ENCODE measurements at regions not wholly inside any gene's neighbourhood (a gene's known extent, or its start where the extent isn't known, plus 50 kb on each side); places are given as distances from the start of the nearest gene placed in this dataset.
"Not testable (repeated sequence)": the region's sequence is repeated elsewhere in the genome, so short reads cannot be mapped to it uniquely, and the experiment has no call there.

- no peak for DNase-seq
Measured at GRCh38 chr1:116265931-116266863, 106.8 kb upstream of the ATP1A1 start.

GRCh38 chr1:116266864-116267212 is 106.2 kb upstream of the ATP1A1 start:
- no peak for DNase-seq

GRCh38 chr1:116268211-116268610 is 104.8 kb upstream of the ATP1A1 start:
- peak; percentile 81 for DNase-seq

- no peak for DNase-seq
Measured at GRCh38 chr1:116270316-116271057, 102.6 kb upstream of the ATP1A1 start.

GRCh38 chr1:116273042-116273783 is 99.8 kb upstream of the ATP1A1 start:
- peak; percentile 22 for DNase-seq

- no peak for DNase-seq
Measured at GRCh38 chr1:116276532-116276931, 96.5 kb upstream of the ATP1A1 start.

- no peak for DNase-seq
Measured at GRCh38 chr1:116277840-116278540, 95.1 kb upstream of the ATP1A1 start.

GRCh38 chr1:116278541-116278866 is 94.5 kb upstream of the ATP1A1 start:
- no peak for DNase-seq

- DNase-seq = no peak
Measured at GRCh38 chr1:116279715-116280114, 93.3 kb upstream of the ATP1A1 start.

- no peak for DNase-seq
Measured at GRCh38 chr1:116284819-116285390, 88.1 kb upstream of the ATP1A1 start.

- DNase-seq = peak; percentile 37
Measured at GRCh38 chr1:116286541-116286971, 86.5 kb upstream of the ATP1A1 start.

GRCh38 chr1:116287341-116288200 is 85.5 kb upstream of the ATP1A1 start:
- no peak for DNase-seq

- no peak for DNase-seq
Measured at GRCh38 chr1:116288201-116288598, 84.8 kb upstream of the ATP1A1 start.

GRCh38 chr1:116289193-116289592 is 83.9 kb upstream of the ATP1A1 start:
- DNase-seq = no peak

GRCh38 chr1:116290085-116290705 is 82.8 kb upstream of the ATP1A1 start:
- no peak for DNase-seq

GRCh38 chr1:116291024-116291423 is 82.0 kb upstream of the ATP1A1 start:
- DNase-seq = no peak

GRCh38 chr1:116292929-116293725 is 79.9 kb upstream of the ATP1A1 start:
- no peak for DNase-seq

GRCh38 chr1:116297495-116298212 is 75.4 kb upstream of the ATP1A1 start:
- DNase-seq = no peak

GRCh38 chr1:116298213-116298579 is 74.8 kb upstream of the ATP1A1 start:
- not testable (repeated sequence) for DNase-seq

Measured in DMS 273 treated with DMSO at 0.1 percent for 48 hours (cell line).